ENCODE measurements at regions not wholly inside any gene's neighbourhood (a gene's known extent, or its start where the extent isn't known, plus 50 kb on each side); places are given as distances from the start of the nearest gene placed in this dataset.

- no peak for DNase-seq
These were observed 189.1 kb downstream of the BMP2 start for GRCh38 chr20:6956574-6956973.

GRCh38 chr20:6959900-6960312 is 192.4 kb downstream of the BMP2 start:
- DNase-seq: no peak

DNA sequence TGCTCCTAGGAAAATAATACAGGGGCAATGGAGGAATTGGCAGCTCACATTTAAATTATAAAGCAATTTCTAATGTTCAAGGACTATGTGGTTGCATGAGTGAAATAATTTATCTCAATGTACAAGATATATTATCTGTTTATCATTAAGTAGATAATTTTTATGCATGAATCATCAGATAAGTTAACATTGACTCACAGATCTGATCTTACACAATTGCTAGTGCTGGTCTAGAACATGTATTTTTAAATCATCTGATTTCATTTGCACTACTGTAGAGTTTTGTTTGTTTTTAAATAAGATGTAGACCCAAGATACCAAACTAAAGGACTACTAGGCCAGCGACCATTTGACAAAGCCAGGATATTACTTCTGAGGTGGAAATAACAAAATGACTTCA is 199.2 kb downstream of the BMP2 start:
- DNase-seq: no peak

GRCh38 chr20:6974838-6975237 is 207.4 kb downstream of the BMP2 start:
- DNase-seq: no peak

DNA sequence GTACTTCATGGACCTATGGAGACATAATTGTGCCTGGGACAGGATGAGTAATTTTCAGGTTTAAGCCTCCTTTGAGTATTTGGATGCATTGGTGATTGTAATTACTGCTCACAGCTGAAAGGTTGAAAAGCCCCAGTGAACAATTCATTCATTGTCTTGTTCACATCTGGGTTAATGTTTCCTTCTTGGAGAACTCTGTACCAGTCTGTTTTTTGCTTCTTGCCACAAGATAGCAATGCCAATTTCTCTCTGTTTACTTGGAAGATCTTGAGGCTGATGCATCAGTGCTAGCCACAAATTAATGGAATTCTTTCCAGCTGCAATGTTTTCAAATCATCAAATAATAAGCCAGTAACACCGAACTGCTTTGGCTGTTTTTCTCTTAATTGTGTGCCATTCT is 207.8 kb downstream of the BMP2 start:
- no peak for DNase-seq

GRCh38 chr20:6976106-6976900 is 208.8 kb downstream of the BMP2 start:
- DNase-seq: no peak

GRCh38 chr20:6979621-6980020 is 212.1 kb downstream of the BMP2 start:
- no peak for DNase-seq

DNA sequence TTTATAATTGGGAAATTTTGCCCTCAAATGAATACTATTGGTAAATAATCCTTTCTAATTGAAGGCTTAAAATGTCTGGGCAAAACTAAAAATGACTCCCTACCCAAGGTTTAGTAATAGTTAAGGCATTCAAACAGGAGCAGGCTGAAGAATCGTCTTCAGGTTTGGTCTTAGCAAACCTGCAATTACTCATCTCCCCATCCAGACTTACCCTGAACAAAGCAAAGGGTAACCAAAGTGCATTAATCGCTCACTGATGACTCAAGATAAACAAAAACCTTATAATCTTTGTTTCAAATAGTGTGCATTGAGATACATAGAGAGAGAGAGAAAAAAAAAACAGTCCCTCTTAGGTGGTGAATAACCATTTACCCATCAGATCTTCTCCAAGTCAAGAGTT is 225.5 kb downstream of the BMP2 start:
- DNase-seq: no peak

- DNase-seq: no peak
These were observed 226.0 kb downstream of the BMP2 start for GRCh38 chr20:6993511-6993910.

DNA sequence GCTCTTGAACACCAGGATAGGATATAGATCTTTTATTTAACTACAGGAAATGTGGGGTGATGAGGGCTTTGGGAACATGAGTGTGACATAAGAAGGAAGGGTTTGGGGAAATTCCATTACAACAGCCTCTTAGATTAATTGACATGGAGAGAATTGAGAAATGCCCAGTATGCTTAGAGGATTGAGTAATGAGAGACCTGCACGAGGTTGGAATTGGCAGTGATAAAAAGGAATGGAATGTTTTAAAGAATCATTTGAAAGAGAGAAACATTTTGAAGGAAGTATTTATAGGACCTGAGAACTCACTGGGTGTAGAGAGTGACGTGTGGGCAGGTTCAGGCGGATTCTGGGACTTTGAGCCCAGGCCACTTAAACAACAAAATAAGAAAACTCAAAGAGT is 227.0 kb downstream of the BMP2 start:
- no peak for DNase-seq

- no peak for DNase-seq
These were observed 231.4 kb downstream of the BMP2 start for GRCh38 chr20:6998909-6999308.

DNA sequence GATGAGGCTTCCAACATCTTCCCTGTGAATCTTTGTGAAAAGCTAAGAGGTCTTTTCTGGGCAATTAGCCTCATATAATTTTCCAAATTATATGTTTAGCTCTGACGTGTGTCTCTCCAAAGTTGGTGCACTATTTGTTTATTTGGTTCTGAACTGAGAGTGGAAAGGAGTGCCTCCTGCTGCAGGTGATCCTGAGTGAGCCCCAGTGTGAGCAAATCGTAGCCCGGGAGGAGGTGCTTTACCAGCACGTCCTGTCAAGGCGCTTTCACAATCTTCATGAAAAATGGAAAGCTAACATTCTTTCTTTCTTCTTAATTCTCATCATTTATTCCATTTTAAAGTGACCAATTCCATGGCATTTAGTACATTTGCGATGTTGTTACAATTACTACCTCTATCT is 231.9 kb downstream of the BMP2 start:
- no peak for DNase-seq

GRCh38 chr20:7003598-7003997 is 236.1 kb downstream of the BMP2 start:
- no peak for DNase-seq

DNA sequence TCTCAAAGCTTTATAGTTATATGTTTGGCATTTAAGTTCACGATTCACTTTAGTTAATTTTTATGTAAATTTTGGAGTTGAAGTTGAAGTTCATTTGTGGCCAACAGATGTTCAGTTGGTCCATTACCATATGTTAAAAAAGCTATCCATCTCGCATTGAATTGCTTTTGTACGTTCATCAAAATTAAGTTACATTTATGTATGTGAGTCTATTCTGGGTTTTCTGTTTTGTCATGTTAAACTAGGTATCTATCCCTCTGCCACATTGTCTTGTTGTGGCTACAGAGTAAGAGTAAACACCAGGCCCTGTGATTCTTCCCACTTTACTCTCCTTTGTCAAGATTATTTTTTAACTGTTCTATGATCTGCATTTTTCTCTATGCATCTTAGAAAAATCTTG is 237.3 kb downstream of the BMP2 start:
- DNase-seq: no peak

DNA sequence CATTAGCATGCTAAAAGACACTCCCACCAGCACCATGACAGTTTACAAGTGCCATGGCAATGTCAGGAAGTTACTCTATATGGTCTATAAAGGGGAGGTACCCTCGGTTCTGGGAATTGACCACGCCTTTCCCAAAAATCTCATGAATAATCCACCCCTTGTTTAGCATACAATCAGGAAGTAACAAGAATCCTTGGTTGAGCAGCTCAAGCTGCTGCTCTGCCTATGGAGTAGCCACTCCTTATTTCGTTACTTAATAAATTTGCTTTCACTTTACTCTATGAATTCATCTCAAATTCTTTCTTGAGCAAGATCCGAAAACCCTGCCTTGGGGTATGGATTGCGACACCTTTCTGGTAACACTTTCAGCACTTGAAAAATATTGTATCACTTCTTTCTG is 243.0 kb downstream of the BMP2 start:
- DNase-seq: no peak

- no peak for DNase-seq
These were observed 247.8 kb downstream of the BMP2 start for GRCh38 chr20:7015257-7015656.

DNA sequence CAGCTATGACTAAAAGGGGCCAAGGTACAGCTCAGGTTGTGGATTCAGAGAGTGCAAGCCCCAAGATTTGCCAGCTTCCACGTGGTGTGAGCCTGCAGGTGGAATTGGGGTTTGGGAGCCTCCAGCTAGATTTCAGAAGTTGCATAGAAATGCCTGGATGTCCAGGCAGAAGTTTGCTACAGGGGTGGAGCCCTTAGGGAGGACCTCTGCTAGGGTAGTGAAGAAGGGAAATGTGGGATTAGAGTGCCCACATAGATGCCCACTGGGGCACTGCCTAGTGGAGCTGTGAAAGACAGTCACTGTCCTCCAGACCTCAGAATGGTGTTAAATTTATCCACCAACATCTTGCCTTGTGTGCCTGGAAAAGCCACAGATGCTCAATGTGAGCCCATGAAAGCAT is 255.1 kb downstream of the BMP2 start:
- DNase-seq: no peak

DNA sequence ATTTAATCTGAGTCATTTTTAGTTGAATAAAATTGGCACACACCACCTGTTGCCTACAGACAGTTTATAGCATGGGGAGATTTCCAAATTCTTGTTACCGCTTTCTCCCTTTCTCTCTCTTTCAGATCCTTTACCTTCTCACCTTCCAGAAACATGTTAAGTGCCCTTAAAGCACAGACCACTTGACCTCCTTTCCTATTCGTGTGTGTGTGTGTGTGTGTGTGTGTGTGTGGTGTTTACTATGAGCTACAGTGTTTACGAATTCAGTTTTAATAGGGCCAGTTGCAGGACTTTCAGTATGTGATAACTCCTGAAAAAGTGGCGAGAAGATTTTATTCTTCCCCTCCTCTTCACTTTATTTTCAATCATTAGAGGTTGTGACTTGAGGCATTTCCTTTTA is 258.1 kb downstream of the BMP2 start:
- no peak for DNase-seq

- DNase-seq: no peak
These were observed 261.5 kb downstream of the BMP2 start for GRCh38 chr20:7029019-7029418.

- no peak for DNase-seq
These were observed 263.7 kb downstream of the BMP2 start for GRCh38 chr20:7031222-7031621.

- DNase-seq: no peak
These were observed 270.5 kb downstream of the BMP2 start for GRCh38 chr20:7038029-7038428.

DNA sequence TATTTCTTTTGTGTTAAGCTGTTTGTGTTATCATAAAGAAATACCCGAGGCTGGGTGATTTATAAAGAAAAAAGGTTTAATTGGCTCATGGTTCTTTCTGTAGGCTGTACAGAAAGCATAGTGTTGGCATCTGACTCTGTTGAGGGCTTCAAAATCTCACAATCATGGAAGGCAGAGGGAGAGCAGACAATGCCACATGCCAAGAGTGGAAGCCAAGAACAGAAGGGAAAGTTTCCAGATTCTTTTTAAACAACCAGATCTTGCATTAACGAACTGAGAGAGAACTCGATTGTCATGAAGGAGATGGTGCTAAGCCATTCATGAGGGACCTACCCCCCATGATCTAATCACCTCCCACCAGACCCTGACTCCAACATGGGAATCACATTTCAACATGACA is 290.1 kb downstream of the BMP2 start:
- no peak for DNase-seq

- DNase-seq: no peak
These were observed 311.3 kb downstream of the BMP2 start for GRCh38 chr20:7078804-7079203.

DNA sequence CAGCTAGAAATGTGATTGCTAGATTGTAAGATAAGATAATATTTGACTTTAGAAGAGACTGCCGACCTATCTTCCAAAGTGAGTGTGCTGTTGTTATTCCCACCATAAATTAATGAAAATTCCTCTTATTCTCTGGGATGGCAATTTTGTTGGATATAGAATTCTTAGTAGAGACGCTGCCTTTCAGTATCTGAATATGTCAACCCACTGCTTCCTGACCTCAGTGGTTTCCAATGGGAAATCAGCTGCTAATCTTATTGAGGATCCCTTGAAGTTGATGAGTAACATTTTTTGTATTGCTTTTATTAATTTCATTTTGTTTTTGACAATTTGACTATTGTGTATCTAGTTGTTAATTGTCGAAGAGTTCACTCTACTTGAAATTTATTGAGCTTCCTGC is 313.0 kb downstream of the BMP2 start:
- DNase-seq: no peak

GRCh38 chr20:7085467-7085866 is 318.0 kb downstream of the BMP2 start:
- no peak for DNase-seq
